ENCODE measurements at regions not wholly inside any gene's neighbourhood (a gene's known extent, or its start where the extent isn't known, plus 50 kb on each side); places are given as distances from the start of the nearest gene placed in this dataset.

GRCh38 chr13:61485128-61485765 lies 69.6 kb upstream of the PCDH20 start:
- no peak for TF ChIP-seq ZFP3 (CRISPR knock-in tag; IDR thresholded peaks at IDR 0.05)
- TF ChIP-seq, protein P1, sequence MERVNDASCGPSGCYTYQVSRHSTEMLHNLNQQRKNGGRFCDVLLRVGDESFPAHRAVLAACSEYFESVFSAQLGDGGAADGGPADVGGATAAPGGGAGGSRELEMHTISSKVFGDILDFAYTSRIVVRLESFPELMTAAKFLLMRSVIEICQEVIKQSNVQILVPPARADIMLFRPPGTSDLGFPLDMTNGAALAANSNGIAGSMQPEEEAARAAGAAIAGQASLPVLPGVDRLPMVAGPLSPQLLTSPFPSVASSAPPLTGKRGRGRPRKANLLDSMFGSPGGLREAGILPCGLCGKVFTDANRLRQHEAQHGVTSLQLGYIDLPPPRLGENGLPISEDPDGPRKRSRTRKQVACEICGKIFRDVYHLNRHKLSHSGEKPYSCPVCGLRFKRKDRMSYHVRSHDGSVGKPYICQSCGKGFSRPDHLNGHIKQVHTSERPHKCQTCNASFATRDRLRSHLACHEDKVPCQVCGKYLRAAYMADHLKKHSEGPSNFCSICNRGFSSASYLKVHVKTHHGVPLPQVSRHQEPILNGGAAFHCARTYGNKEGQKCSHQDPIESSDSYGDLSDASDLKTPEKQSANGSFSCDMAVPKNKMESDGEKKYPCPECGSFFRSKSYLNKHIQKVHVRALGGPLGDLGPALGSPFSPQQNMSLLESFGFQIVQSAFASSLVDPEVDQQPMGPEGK (CRISPR knock-in tag; IDR thresholded peaks at IDR 0.05; ENCODE audit: borderline replicate concordance) = no peak
